HEK293T (cell line): ENCODE measurements at regions not wholly inside any gene's neighbourhood (a gene's known extent, or its start where the extent isn't known, plus 50 kb on each side); places are given as distances from the start of the nearest gene placed in this dataset.

Experiments
- CTCF ChIA-PET: fragments of 350-600 bp; formaldehyde crosslinking; extraction: SDS; loops from one replicate; lab custom pipeline; 2021; ENCODE audit warnings: antibody characterized with exemption, inconsistent platforms; lab: Yijun Ruan, JAX
- POLR2A ChIA-PET: fragments of 350-600 bp; formaldehyde crosslinking; extraction: SDS; loops from one replicate; lab custom pipeline; 2020; ENCODE audit warnings: antibody characterized with exemption, inconsistent platforms; lab: Yijun Ruan, JAX
- DNase-seq: peaks from one replicate; pipeline ENCODE4 v3.0.0; 2012; ENCODE audit warnings: mixed read lengths; ENCODE audit errors: extremely low spot score
- ARNT ChIP-seq: fragments of 450-650 bp; IDR thresholded peaks from 2 replicates; pipeline ENCODE4 v1.6.1; 2017; ENCODE audit warnings: mild to moderate bottlenecking
- BHLHE40 ChIP-seq: fragments of 450-650 bp; IDR thresholded peaks from 2 replicates; pipeline ENCODE4 v1.6.1; 2016; ENCODE audit warnings: mild to moderate bottlenecking, moderate library complexity, borderline replicate concordance
- CTBP1 ChIP-seq: fragments of 450-650 bp; IDR thresholded peaks from 2 replicates; pipeline ENCODE4 v1.6.1; 2016; ENCODE audit warnings: borderline replicate concordance
- ELF4 ChIP-seq: fragments of 450-650 bp; IDR thresholded peaks from 2 replicates; pipeline ENCODE4 v1.6.1; 2017; ENCODE audit warnings: antibody characterized with exemption
- FOXA1 ChIP-seq: fragments of 450-650 bp; IDR thresholded peaks from 2 replicates; pipeline ENCODE4 v1.6.1; 2016; ENCODE audit warnings: mild to moderate bottlenecking
- FOXK2 ChIP-seq: fragments of 450-650 bp; IDR thresholded peaks from 2 replicates; pipeline ENCODE4 v1.6.1; 2016; ENCODE audit warnings: mild to moderate bottlenecking
- FOXM1 ChIP-seq: fragments of 450-650 bp; IDR thresholded peaks from 2 replicates; pipeline ENCODE4 v1.6.1; 2017; ENCODE audit warnings: mild to moderate bottlenecking, borderline replicate concordance
- HDGF ChIP-seq: fragments of 450-650 bp; IDR thresholded peaks from 2 replicates; pipeline ENCODE4 v1.6.1; 2017; ENCODE audit warnings: antibody characterized with exemption, borderline replicate concordance
- L3MBTL2 ChIP-seq: fragments of 450-650 bp; conservative IDR thresholded peaks from 2 replicates; pipeline ENCODE4 v1.6.1; 2016; ENCODE audit warnings: mild to moderate bottlenecking
- LEF1 ChIP-seq: fragments of 450-650 bp; IDR thresholded peaks from 2 replicates; pipeline ENCODE4 v1.6.1; 2017; ENCODE audit warnings: mild to moderate bottlenecking, borderline replicate concordance
- NFRKB ChIP-seq: fragments of 450-650 bp; IDR thresholded peaks from 2 replicates; pipeline ENCODE4 v1.6.1; 2016; ENCODE audit warnings: mild to moderate bottlenecking, moderate library complexity
- PKNOX1 ChIP-seq: fragments of 450-650 bp; IDR thresholded peaks from 2 replicates; pipeline ENCODE4 v1.6.1; 2016
- SP1 ChIP-seq: fragments of 450-650 bp; IDR thresholded peaks from 2 replicates; pipeline ENCODE4 v1.6.1; 2017
- SUZ12 ChIP-seq: fragments of 450-650 bp; IDR thresholded peaks from 2 replicates; pipeline ENCODE4 v1.6.1; 2016; ENCODE audit warnings: mild to moderate bottlenecking
- TARDBP ChIP-seq: fragments of 450-650 bp; IDR thresholded peaks from 2 replicates; pipeline ENCODE4 v1.6.1; 2016
- ZNF384 ChIP-seq: fragments of 450-650 bp; IDR thresholded peaks from 2 replicates; pipeline ENCODE4 v1.6.1; 2016

- DNase-seq = no peak
- ChIA-PET CTCF (no interaction called here), POLR2A (no interaction called here)
- TF ChIP-seq SUZ12 (no peak), CTBP1 (no peak), SP1 (no peak), FOXA1 (no peak), FOXK2 (no peak), FOXM1 (no peak), ELF4 (no peak), PKNOX1 (no peak), BHLHE40 (no peak), HDGF (no peak), ARNT (no peak), NFRKB (no peak), ZNF384 (no peak), TARDBP (no peak), LEF1 (no peak), L3MBTL2 (no peak)
Observed at GRCh38 chr3:14262867-14263266, 84.2 kb downstream of the LSM3 start.

DNA sequence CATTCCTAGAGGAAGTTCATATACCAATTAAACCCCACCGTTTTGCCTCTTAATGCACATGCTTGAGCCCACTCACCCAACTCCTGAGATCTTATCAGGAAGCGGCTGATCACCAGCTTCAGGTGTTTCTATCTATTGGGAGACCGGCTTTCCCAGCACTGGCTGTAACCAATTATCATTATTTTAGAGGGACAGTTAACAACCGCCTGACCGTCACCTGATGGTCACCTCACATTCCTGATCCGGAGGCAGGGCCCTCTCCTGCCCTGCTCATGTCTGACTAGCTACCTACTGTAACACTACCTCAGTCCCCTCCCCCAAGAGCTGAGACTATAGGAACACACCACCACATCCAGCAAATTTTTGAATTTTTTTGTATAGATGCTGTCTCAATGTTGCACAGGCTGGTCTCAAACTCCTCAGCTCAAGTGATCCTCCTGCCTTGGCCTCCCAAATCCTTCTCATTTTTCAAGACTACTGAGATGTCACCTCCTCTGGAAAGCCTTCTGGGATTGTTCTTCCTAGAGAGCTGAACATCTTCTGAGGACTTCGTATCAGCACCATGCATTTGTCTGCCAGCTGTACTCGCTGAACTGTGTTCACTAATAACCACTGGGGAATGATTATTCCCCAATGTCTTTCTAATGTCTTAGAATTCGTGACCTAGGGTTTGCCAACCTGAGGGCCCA, 84.8 kb downstream of the LSM3 start:
- TF ChIP-seq CTBP1 (no peak), SUZ12 (no peak), FOXM1 (no peak), ZNF384 (no peak), ARNT (no peak), SP1 (no peak), LEF1 (no peak), PKNOX1 (no peak), NFRKB (no peak), FOXA1 (no peak), ELF4 (no peak), TARDBP (no peak), BHLHE40 (no peak), FOXK2 (no peak), HDGF (no peak), L3MBTL2 (no peak)
- ChIA-PET CTCF (no interaction called here), POLR2A (interaction anchor here (1.1 kb wide), 1 partner anchor 50 kb away, joined by 3 read pairs; no protein-coding TSS in a partner anchor)
- no peak for DNase-seq

DNA sequence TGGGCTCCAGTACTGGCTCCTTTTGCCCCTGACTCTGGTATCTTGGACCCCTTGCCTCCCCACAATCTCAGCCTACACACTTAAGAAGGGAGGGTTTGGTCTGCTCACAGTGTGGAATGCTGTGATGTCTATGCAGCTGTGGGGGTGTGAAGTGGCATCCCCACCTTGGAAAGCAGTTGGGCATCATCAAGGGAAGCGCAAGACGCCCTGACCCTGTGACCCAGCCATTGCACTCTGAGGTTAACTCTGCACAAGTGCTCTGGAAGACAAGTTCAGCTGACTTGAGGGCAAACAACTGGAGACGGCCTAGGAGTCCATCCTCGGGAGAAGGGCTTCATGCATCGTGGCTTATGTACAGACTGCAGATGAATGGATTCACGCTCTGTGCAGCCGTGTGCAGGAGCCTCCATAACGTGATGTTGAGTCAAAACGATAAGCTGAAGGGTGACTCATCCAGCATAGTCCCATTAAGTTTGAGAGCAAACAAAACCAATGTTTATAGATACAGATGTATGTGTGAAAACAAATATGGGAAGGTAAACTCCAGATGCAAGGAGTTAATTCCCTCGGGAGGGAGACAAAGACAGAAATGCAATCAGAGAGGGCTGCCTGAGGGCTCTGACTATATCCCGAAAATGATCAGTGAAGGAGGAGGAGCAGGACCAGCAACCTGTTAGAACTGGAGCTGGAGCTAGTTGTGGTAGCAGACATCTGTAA, 86.8 kb downstream of the LSM3 start:
- ChIA-PET POLR2A (no interaction called here), CTCF (interaction anchor here (0.6 kb wide), 1 partner anchor 202 kb away, joined by 3 read pairs; no protein-coding TSS in a partner anchor)
- no peak for TF ChIP-seq L3MBTL2
- TF ChIP-seq FOXA1 = no peak
- TF ChIP-seq PKNOX1 = no peak
- no peak for TF ChIP-seq CTBP1
- no peak for TF ChIP-seq ZNF384
- TF ChIP-seq TARDBP = no peak
- DNase-seq = no peak

GRCh38 chr3:14266361-14266760, 87.7 kb downstream of the LSM3 start:
- POLR2A ChIA-PET = no interaction called here
- DNase-seq = no peak
- CTCF ChIA-PET = no interaction called here

GRCh38 chr3:14267976-14268375, 89.4 kb downstream of the LSM3 start:
- DNase-seq = no peak
- POLR2A ChIA-PET = no interaction called here

More at GRCh38 chr3:14266361-14266760, 87.7 kb downstream of the LSM3 start:
- TF ChIP-seq BHLHE40 (no peak), CTBP1 (no peak), HDGF (no peak), PKNOX1 (no peak), SUZ12 (no peak), LEF1 (no peak), ZNF384 (no peak)

More at GRCh38 chr3:14267976-14268375, 89.4 kb downstream of the LSM3 start:
- CTCF ChIA-PET = interaction anchor here (0.6 kb wide), 1 partner anchor 104 kb away, joined by 3 read pairs; no protein-coding TSS in a partner anchor
- no peak for TF ChIP-seq PKNOX1
- no peak for TF ChIP-seq TARDBP
- TF ChIP-seq SUZ12 = no peak
- no peak for TF ChIP-seq NFRKB
- no peak for TF ChIP-seq BHLHE40
- no peak for TF ChIP-seq CTBP1
- TF ChIP-seq LEF1 = no peak
- no peak for TF ChIP-seq FOXM1
- TF ChIP-seq FOXK2 = no peak
- TF ChIP-seq FOXA1 = no peak
- no peak for TF ChIP-seq L3MBTL2
- no peak for TF ChIP-seq ELF4
- no peak for TF ChIP-seq HDGF
- no peak for TF ChIP-seq ZNF384
- no peak for TF ChIP-seq SP1
- TF ChIP-seq ARNT = no peak
